Esophagus (tissue), 2 donors: ENCODE measurements at regions not wholly inside any gene's neighbourhood (a gene's known extent, or its start where the extent isn't known, plus 50 kb on each side); places are given as distances from the start of the nearest gene placed in this dataset.

ENCODE experiments used
- H3K27ac ChIP-seq, 2 donors: one replicate each; pipeline ENCODE4 v1.5.1; 2013; ENCODE audit warnings: low read depth in 2 of 2, mild to moderate bottlenecking in 2 of 2, inconsistent platforms in 1 of 2, low read length in 1 of 2, moderate library complexity in 1 of 2
- H3K27me3 ChIP-seq, 2 donors: one replicate each; pipeline ENCODE4 v1.6.1; 2013; ENCODE audit warnings: low read length in 2 of 2, control low read depth in 1 of 2, mild to moderate bottlenecking in 1 of 2; ENCODE audit not compliant: insufficient read depth in 2 of 2, control insufficient read depth in 1 of 2
- H3K36me3 ChIP-seq, 2 donors: one replicate each; pipeline ENCODE4 v1.6.1; 2013; ENCODE audit warnings: low read length in 1 of 2; ENCODE audit not compliant: control insufficient read depth in 2 of 2, insufficient read depth in 2 of 2
- H3K4me1 ChIP-seq, 2 donors: one replicate each; pipeline ENCODE4 v1.6.1; 2013; ENCODE audit warnings: low read length in 1 of 2; ENCODE audit not compliant: control insufficient read depth in 2 of 2, insufficient read depth in 2 of 2
- H3K4me3 ChIP-seq, 2 donors: one replicate each; pipeline ENCODE4 v1.5.1; 2013; ENCODE audit warnings: low read length in 2 of 2, mild to moderate bottlenecking in 2 of 2, low read depth in 1 of 2, moderate library complexity in 1 of 2
- H3K9me3 ChIP-seq, 2 donors: one replicate each; pipeline ENCODE4 v1.6.1; 2013; ENCODE audit warnings: mild to moderate bottlenecking in 2 of 2, low read depth in 1 of 2, low read length in 1 of 2, moderate library complexity in 1 of 2; ENCODE audit not compliant: control insufficient read depth in 2 of 2, insufficient read depth in 1 of 2
- WGBS, 2 donors: extraction: QIAGEN DNeasy Blood & Tissue Kit; methylation state at CpG; one replicate each; pipeline ENCODE4 v1.1.7; 2013; 5-methylcytosine and 5-hydroxymethylcytosine counted together
- donor health status: healthy with polysubstance abuse.
- donor health status: Bipolar disorder and iron deficiency.

DNA sequence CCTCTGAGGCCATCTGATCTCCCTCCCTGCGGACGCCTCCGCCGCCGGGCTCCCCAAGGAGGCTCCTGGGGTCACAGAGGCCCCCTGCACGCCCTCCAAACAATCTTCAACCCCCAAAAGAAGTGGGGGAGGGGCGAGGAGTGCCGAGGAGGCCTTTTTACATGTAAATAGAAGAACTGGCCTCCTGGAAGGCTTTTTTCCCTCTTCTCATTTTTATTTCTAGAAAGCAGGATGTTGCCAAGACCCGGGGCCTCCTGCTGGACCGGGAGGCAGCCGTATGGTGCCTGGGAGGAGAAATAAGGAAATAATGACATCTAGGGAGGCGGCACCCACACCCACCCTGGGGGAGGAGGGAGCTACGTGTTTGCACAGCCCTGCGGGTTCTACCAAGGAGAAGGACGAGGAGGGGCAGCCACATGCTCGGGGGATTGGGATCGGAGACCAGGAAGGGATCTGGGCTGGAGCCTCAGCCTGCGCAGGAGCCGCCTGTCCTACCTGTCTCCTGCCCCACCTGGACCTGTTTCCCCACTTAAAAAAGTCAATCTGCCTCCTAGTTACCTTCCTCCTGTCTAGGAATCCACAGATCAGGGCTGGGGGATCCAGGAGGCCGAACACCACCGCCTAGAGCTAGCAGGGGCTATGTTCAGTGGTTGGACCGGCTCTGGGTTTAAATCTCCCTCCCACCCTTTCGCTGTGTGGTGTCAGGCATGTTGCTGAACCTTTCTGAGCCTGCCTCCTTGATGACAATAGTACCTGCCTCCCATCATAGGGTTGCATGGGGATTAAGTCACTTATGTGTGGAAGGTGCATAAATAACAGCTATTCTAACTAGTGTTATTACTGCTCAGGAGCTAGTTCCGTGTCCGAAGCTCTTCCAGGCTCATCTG, 175.7 kb upstream of the GSE1 start:
- peak overlapping the region; percentile 66 to 76 for H3K27ac ChIP-seq

DNA sequence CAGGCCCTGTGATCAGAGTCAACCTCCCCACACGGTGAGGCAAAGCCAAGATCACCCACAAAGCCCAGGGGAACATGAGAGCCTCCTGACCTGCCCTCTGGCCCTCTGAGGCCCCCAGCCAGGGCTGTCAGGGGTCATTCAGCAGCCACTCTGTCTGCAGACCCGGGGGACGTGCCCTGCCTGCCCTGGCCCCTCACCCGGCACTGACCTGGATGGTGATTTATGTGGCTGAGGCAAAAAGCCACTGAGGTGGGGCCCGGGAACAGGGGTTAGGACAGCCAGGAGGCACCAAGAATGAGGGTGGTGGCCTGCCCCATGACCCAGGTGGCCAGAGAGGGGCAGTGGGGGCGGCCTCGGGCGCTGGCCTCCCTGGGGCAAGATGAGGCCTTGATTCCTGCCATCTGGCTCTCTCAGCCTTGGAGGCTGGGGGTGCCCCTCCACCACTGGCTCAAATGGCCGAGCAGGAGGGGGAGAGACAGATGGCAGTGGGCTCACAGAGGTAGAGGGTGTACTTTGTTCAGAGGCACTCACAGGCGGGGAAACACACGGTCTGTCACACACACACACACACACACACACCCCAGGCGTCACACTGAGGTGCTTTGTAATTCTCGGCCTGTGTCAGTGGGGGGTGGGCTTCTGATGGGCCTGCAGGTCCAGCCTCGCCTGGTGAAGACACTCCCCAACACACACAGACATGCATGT, 174.0 kb upstream of the GSE1 start:
- Histone ChIP-seq H3K4me1 (peaks cover 0 to 16% of the 10 kb centered on the region in 2 donors), H3K27ac (no peak overlapping the region), H3K4me3 (no peak overlapping the region), H3K9me3 (no peaks in the 10 kb centered on the region), H3K27me3 (no peaks in the 10 kb centered on the region), H3K36me3 (no peaks in the 10 kb centered on the region)
- WGBS, 2 donors = 81 to 83% methylated on average over 14 of the region's 14 CpGs

More for the DNA sequence above, 175.7 kb upstream of the GSE1 start:
- Histone ChIP-seq H3K27me3 (no peaks in the 10 kb centered on the region), H3K4me3 (no peak overlapping the region), H3K36me3 (no peaks in the 10 kb centered on the region), H3K4me1 (peaks cover 0 to 16% of the 10 kb centered on the region in 2 donors), H3K9me3 (no peaks in the 10 kb centered on the region)
- 35 to 39% methylated on average over 25 of the region's 25 CpGs for WGBS, 2 donors

DNA sequence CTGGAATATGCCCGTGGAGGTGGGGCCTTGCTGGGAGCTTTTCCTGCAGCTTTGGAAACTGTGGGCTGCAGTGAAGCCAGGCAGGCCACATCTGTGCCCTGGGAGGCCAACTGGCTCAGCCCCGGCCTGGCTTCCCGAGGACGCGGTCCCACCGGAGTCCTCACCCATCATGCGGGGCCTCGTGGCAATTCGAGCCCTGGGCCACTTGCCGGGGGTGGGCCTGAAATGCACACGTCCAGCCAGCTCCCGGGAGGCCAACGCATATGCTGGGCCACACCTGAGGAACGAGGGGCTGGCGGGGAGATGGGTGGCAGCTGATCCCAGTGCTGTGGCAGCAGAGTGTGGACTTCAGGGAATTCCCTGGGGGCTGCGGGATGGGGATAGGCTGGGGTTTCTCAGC, 172.4 kb upstream of the GSE1 start:
- H3K27me3 ChIP-seq = no peaks in the 10 kb centered on the region
- no peaks in the 10 kb centered on the region for H3K9me3 ChIP-seq
- peaks cover 0 to 2% of the 10 kb centered on the region in 2 donors for H3K36me3 ChIP-seq
- H3K4me3 ChIP-seq = no peak overlapping the region
- 93% methylated on average over 16 of the region's 16 CpGs for WGBS, 2 donors
- H3K27ac ChIP-seq = no peak overlapping the region
- H3K4me1 ChIP-seq = peaks cover 0 to 18% of the 10 kb centered on the region in 2 donors

GRCh38 chr16:85441189-85441889, 171.8 kb upstream of the GSE1 start:
- 91 to 93% methylated on average over 15 of the region's 15 CpGs for WGBS, 2 donors
- Histone ChIP-seq H3K36me3 (peaks cover 0 to 2% of the 10 kb centered on the region in 2 donors), H3K4me1 (peaks cover 0 to 16% of the 10 kb centered on the region in 2 donors), H3K27me3 (no peaks in the 10 kb centered on the region), H3K4me3 (no peak overlapping the region), H3K9me3 (no peaks in the 10 kb centered on the region), H3K27ac (no peak overlapping the region)

GRCh38 chr16:85441890-85442670, 171.0 kb upstream of the GSE1 start:
- Histone ChIP-seq H3K27ac (no peak overlapping the region), H3K36me3 (peaks cover 0 to 2% of the 10 kb centered on the region in 2 donors), H3K27me3 (no peaks in the 10 kb centered on the region), H3K4me3 (no peak overlapping the region), H3K9me3 (no peaks in the 10 kb centered on the region), H3K4me1 (peaks cover 0 to 9% of the 10 kb centered on the region in 2 donors)
- 91% methylated on average over 12 of the region's 12 CpGs for WGBS, 2 donors

DNA sequence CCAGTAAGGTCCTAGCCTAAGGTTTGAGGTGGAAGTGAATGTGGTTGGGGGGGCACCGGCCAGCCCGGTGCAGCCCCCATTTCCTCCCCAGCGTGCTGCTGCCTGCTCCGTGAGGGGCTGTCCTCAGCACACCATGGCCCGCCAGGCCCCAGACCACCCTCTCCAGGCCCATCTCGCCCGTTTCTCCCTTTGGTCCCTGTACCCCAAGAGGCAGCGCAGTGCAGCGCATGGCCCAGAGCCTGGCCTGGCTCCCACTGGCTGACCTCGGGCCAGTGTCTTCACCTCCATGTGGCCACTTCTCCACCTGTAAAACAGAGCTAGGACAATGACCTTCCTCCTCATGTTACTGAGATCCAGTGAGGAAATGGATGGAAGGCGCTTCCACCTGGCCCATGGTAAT, 170.0 kb upstream of the GSE1 start:
- Histone ChIP-seq H3K4me3 (no peak overlapping the region), H3K27ac (no peak overlapping the region), H3K27me3 (no peaks in the 10 kb centered on the region), H3K9me3 (no peaks in the 10 kb centered on the region), H3K36me3 (peaks cover 0 to 2% of the 10 kb centered on the region in 2 donors), H3K4me1 (peaks cover 0 to 4% of the 10 kb centered on the region in 2 donors)
- WGBS, 2 donors = 88% methylated on average over 11 of the region's 11 CpGs

- 93% methylated on average over 15 of the region's 15 CpGs for WGBS, 2 donors
- Histone ChIP-seq H3K27ac (no peak overlapping the region), H3K4me1 (peaks cover 0 to 4% of the 10 kb centered on the region in 2 donors), H3K9me3 (no peaks in the 10 kb centered on the region), H3K36me3 (peaks cover 0 to 2% of the 10 kb centered on the region in 2 donors), H3K27me3 (no peaks in the 10 kb centered on the region), H3K4me3 (no peak overlapping the region)
Observed at GRCh38 chr16:85443531-85443930, 169.6 kb upstream of the GSE1 start.

- Histone ChIP-seq H3K9me3 (no peaks in the 10 kb centered on the region), H3K27me3 (no peaks in the 10 kb centered on the region), H3K4me1 (peaks cover 0 to 2% of the 10 kb centered on the region in 2 donors), H3K27ac (no peak overlapping the region), H3K36me3 (peaks cover 0 to 2% of the 10 kb centered on the region in 2 donors), H3K4me3 (no peak overlapping the region)
- WGBS, 2 donors = 46 to 56% methylated on average over 27 of the region's 27 CpGs
Observed at GRCh38 chr16:85445064-85445778, 167.9 kb upstream of the GSE1 start.
